Spleen (tissue), 7 donors: ENCODE measurements at regions not wholly inside any gene's neighbourhood (a gene's known extent, or its start where the extent isn't known, plus 50 kb on each side); places are given as distances from the start of the nearest gene placed in this dataset.

Experiments used
- POLR2A ChIP-seq, 3 donors: fragments of 450-650 bp; IDR thresholded peaks; one replicate each; pipeline ENCODE4 v1.5.1; 2017; ENCODE audit warnings: antibody characterized with exemption in 3 of 3, mild to moderate bottlenecking in 1 of 3
- TF ChIP-seq, protein P1 (sequence below), 11 experiments: fragments of 200-600 bp in 7 of 11; fragments of 450-650 bp in 4 of 11; sonication (generic) in 4 of 11; IDR thresholded peaks in 8 of 11; conservative IDR thresholded peaks in 3 of 11; 1 replicate in 7 of 11; 2 replicates in 4 of 11; pipeline versions ENCODE4 v1.4.0 to v1.8.0; 2016 to 2021; ENCODE audit warnings: antibody characterized with exemption in 11 of 11, inconsistent platforms in 4 of 11, mild to moderate bottlenecking in 1 of 11
- donor health status: DM: no; HTN: no; CAD: no; lungs with moderate emphysema.
- donor health status: DM: no; HTN: no; CAD: no.
- donor health status: DM: no; HTN: no; CAD: no.

DNA sequence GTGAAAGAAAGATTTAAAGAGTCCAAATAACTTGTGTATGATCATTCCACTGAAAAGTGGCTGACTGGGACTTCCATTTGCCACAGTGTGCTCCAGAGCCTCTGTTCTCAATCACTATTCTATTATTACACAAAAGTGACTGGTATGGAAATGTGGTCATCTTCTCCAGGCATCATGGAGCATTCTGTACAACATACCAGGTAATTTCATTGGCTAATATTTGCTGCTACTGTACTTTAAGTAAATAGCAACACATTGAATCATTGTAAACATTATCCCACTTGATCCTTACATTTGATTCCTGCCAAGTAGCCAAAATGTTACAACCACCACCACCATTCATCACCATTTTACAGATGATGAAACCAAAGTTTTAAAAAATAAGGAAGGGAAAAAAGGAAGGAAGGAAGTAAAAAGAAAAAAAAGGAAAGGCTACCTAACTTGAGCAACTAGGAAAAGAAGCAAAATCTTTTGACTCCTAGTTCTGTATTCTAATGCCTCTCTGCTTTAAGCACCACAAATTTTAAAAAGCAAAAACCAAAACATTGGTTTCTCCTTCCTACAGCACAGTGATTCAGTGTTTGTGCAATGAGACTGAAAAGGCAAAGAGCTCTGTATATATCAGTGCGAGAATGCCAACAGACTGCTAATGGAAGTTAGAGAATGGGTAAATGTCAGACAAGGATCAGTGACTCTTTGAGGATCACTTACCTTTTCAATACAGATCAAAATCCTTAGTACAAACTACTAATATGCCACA, 361.4 kb upstream of the PTBP2 start:
- TF ChIP-seq, protein P1, sequence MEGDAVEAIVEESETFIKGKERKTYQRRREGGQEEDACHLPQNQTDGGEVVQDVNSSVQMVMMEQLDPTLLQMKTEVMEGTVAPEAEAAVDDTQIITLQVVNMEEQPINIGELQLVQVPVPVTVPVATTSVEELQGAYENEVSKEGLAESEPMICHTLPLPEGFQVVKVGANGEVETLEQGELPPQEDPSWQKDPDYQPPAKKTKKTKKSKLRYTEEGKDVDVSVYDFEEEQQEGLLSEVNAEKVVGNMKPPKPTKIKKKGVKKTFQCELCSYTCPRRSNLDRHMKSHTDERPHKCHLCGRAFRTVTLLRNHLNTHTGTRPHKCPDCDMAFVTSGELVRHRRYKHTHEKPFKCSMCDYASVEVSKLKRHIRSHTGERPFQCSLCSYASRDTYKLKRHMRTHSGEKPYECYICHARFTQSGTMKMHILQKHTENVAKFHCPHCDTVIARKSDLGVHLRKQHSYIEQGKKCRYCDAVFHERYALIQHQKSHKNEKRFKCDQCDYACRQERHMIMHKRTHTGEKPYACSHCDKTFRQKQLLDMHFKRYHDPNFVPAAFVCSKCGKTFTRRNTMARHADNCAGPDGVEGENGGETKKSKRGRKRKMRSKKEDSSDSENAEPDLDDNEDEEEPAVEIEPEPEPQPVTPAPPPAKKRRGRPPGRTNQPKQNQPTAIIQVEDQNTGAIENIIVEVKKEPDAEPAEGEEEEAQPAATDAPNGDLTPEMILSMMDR (IDR thresholded peaks at IDR 0.05 in 8 of 11, conservative IDR thresholded peaks at IDR 0.05 in 3 of 11), result no peak
- no peak for TF ChIP-seq POLR2A (IDR thresholded peaks at IDR 0.05)
